ENCODE measurements at regions not wholly inside any gene's neighbourhood (a gene's known extent, or its start where the extent isn't known, plus 50 kb on each side); places are given as distances from the start of the nearest gene placed in this dataset.

DNA sequence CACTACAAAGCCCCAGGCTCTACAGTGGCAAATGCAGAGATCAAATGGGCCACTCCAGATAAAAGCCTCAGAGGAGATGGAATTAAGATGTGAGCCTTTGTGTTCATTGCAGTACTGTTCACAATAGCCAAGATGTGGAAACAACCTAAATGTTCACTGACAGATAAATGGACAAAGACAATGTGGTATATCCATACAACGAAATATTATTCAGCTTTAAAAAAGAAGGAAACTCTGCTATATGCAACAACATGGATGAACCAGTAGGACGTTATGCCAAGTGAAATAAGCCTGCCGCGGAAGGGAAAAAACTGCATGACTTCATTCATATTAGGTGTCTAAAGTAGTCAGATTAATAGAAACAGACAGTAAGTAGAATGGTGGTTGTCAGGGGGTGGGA lies 170.5 kb upstream of the TBX20 start:
- H3K4me3 ChIP-seq (replicated peaks; ENCODE audit: low read depth, low read length), result no peak overlapping the region
- no peak for TF ChIP-seq CTCF (IDR thresholded peaks at IDR 0.05; ENCODE audit: low read length, missing control alignments)
- no peak for DNase-seq (ENCODE audit: low read depth)

DNA sequence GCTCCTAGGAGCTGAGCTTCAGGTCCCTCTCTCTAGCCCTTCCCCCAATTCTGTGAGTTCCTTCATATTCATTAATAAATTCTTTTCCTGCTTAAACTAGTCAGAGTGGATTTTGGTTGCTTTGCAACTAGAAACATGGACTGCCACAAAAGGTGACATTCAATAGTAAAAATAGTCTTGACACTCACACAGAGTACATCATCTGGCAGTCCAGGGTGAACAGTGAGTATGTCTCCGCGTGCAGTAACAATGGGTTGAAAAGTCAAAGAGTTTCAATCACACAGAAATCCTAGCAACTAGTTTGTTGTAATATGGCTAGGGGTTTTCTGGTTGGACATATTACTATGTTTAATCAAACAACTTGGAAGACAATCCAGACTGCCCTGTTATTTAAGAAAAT lies 168.8 kb upstream of the TBX20 start:
- no peak for DNase-seq (ENCODE audit: low read depth)
- TF ChIP-seq CTCF (IDR thresholded peaks at IDR 0.05; ENCODE audit: low read length, missing control alignments), result no peak
- H3K4me3 ChIP-seq (replicated peaks; ENCODE audit: low read depth, low read length), result no peak overlapping the region

DNA sequence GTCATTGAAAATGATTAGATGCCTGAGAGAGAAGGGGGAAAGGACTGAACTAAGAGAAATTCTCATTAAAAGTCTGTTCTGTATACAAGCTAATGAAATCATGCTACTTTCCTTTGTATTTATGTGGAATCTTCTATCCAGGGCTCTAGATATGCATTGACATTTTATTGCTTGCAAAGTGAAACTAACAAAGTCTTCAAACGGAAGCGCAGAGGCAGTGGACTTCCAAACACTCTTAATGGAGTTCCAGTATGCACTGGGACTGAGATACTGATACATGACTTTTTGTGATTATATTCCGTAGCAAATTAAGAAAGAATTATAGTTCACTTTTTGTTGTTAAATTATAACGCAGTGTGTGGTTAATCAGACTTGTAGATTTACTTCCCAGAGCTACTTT lies 166.8 kb upstream of the TBX20 start:
- no peak for TF ChIP-seq CTCF (IDR thresholded peaks at IDR 0.05; ENCODE audit: low read length, missing control alignments)
- peak overlapping the region; percentile 27 for H3K4me3 ChIP-seq (replicated peaks; ENCODE audit: low read depth, low read length)
- peak; percentile 13 for DNase-seq (ENCODE audit: low read depth)

GRCh38 chr7:35419391-35419755 lies 165.5 kb upstream of the TBX20 start:
- DNase-seq (ENCODE audit: low read depth), result no peak
- no peak overlapping the region for H3K4me3 ChIP-seq (replicated peaks; ENCODE audit: low read depth, low read length)
- TF ChIP-seq CTCF (IDR thresholded peaks at IDR 0.05; ENCODE audit: low read length, missing control alignments), result no peak

DNA sequence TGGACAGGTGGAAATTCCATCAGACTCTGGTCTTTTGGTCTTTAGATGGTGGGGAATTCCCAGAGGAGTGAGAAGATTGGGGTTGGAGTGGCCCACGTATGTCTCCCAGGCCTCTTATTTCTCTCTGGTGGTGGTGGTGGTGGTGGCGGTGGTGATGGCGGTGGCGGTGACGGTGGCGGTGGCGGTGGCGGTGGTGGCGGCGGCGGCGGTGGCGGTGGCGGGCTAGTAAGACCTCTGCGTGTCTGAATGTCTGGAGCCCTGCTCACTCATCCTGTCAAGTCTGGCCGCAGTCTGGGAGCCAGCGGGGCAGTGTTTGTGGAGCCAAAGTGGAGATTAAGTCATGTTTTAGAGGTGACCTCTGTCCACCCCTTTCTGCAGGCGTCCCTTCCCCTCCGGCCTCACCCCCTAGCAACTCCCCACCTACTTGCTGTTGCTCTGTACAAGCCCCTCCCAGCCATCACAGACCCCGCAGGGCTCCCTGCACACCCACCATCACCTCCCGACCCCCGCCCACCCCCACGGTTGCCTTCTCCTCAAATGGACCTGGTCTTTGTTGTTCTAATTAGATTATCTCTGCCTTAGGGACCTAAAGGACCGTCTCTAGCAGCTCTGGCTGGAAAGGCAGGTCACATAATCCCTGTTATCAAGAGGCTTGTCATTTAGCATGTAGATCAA lies 165.0 kb upstream of the TBX20 start:
- no peak for TF ChIP-seq CTCF (IDR thresholded peaks at IDR 0.05; ENCODE audit: low read length, missing control alignments)

DNA sequence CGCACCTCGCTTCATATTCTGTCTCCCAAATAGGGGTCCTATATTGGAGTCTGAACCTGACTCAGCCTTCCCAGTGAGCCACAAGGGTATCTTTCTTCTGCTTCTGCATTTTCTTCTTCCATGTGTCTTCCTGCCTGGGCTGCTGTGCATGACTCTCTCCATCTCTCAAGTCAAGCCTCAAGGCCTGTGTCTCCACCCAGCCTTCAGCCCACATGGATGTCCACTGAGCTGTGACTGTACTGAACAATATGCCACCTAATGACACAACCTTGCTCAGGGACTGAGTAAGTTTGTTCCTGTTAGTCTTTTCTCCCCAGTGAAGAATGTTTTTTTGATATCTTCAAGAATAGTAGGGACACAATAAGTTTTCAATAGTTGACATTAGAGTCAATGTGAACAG lies 162.7 kb upstream of the TBX20 start:
- no peak for TF ChIP-seq CTCF (IDR thresholded peaks at IDR 0.05; ENCODE audit: low read length, missing control alignments)
- no peak for DNase-seq (ENCODE audit: low read depth)
- H3K4me3 ChIP-seq (replicated peaks; ENCODE audit: low read depth, low read length), result no peak overlapping the region

More for the DNA sequence above, 165.0 kb upstream of the TBX20 start:
- no peak for DNase-seq (ENCODE audit: low read depth)
- no peak overlapping the region for H3K4me3 ChIP-seq (replicated peaks; ENCODE audit: low read depth, low read length)

GRCh38 chr7:35415411-35415822 lies 161.5 kb upstream of the TBX20 start:
- no peak overlapping the region for H3K4me3 ChIP-seq (replicated peaks; ENCODE audit: low read depth, low read length)
- peak; percentile 24 for DNase-seq (ENCODE audit: low read depth)
- no peak for TF ChIP-seq CTCF (IDR thresholded peaks at IDR 0.05; ENCODE audit: low read length, missing control alignments)
